VCaP (cell line): ENCODE measurements at regions not wholly inside any gene's neighbourhood (a gene's known extent, or its start where the extent isn't known, plus 50 kb on each side); places are given as distances from the start of the nearest gene placed in this dataset.

Experiments
- H3K27ac ChIP-seq: fragments of 450-650 bp; 2 replicates; pipeline ENCODE4 v1.5.1; 2017
- CTCF ChIP-seq: fragments of 450-650 bp; conservative IDR thresholded peaks from 2 replicates; pipeline ENCODE4 v1.5.1; 2017; ENCODE audit warnings: mild to moderate bottlenecking, moderate library complexity

GRCh38 chr20:19958219-19958618, 58.9 kb upstream of the NAA20 start:
- H3K27ac ChIP-seq: no peak overlapping the region
- TF ChIP-seq CTCF: no peak

GRCh38 chr20:19958928-19959327, 58.2 kb upstream of the NAA20 start:
- no peak for TF ChIP-seq CTCF
- no peak overlapping the region for H3K27ac ChIP-seq

GRCh38 chr20:19960745-19961144, 56.4 kb upstream of the NAA20 start:
- H3K27ac ChIP-seq: no peak overlapping the region
- no peak for TF ChIP-seq CTCF

- no peak overlapping the region for H3K27ac ChIP-seq
- TF ChIP-seq CTCF: no peak
Observed at GRCh38 chr20:19961293-19961692, 55.9 kb upstream of the NAA20 start.

- peak overlapping the region; percentile 84; the same call in 1 of the 2 replicates for H3K27ac ChIP-seq
- no peak for TF ChIP-seq CTCF
Observed at GRCh38 chr20:19962958-19963357, 54.2 kb upstream of the NAA20 start.

GRCh38 chr20:19964289-19965265, 52.6 kb upstream of the NAA20 start:
- peak overlapping the region; percentile 84 for H3K27ac ChIP-seq
- no peak for TF ChIP-seq CTCF

- H3K27ac ChIP-seq: peak overlapping the region; percentile 84
- no peak for TF ChIP-seq CTCF
Observed at GRCh38 chr20:19966840-19967239, 50.3 kb upstream of the NAA20 start.
